BLaER1 (cell line): ENCODE measurements at regions not wholly inside any gene's neighbourhood (a gene's known extent, or its start where the extent isn't known, plus 50 kb on each side); places are given as distances from the start of the nearest gene placed in this dataset.
"Not testable (repeated sequence)": the region's sequence is repeated elsewhere in the genome, so short reads cannot be mapped to it uniquely, and the experiment has no call there.

Experiments
- H3K27ac ChIP-seq: shearing (Covaris generic); formaldehyde crosslinking; 2 replicates; pipeline ENCODE4 v1.8.1; 2022
- H3K27me3 ChIP-seq: shearing (Covaris generic); formaldehyde crosslinking; 2 replicates; pipeline ENCODE4 v1.8.1; 2022
- H3K36me3 ChIP-seq: shearing (Covaris generic); formaldehyde crosslinking; 2 replicates; pipeline ENCODE4 v1.8.1; 2022
- H3K4me1 ChIP-seq: shearing (Covaris generic); formaldehyde crosslinking; 2 replicates; pipeline ENCODE4 v1.8.1; 2022
- H3K4me2 ChIP-seq: shearing (Covaris generic); formaldehyde crosslinking; 2 replicates; pipeline ENCODE4 v1.8.1; 2022
- H3K4me3 ChIP-seq: shearing (Covaris generic); formaldehyde crosslinking; 2 replicates; pipeline ENCODE4 v1.8.1; 2022
- H3K9ac ChIP-seq: shearing (Covaris generic); formaldehyde crosslinking; 2 replicates; pipeline ENCODE4 v1.8.1; 2022
- H3K9me3 ChIP-seq: shearing (Covaris generic); formaldehyde crosslinking; 2 replicates; pipeline ENCODE4 v1.8.1; 2022
- H4K20me1 ChIP-seq: shearing (Covaris generic); formaldehyde crosslinking; 2 replicates; pipeline ENCODE4 v1.8.1; 2022
- Cebpa-rat ChIP-seq: shearing (Covaris generic); IDR thresholded peaks from 2 replicates; pipeline ENCODE4 v1.8.1; 2022

GRCh38 chr14:45799511-45799910, 546.5 kb upstream of the MIS18BP1 start:
- H3K27ac ChIP-seq: no peak overlapping the region
- H3K9me3 ChIP-seq: peaks cover 6% of the 10 kb centered on the region
- no peak overlapping the region for H3K9ac ChIP-seq
- H3K36me3 ChIP-seq: no peaks in the 10 kb centered on the region
- H3K4me1 ChIP-seq: no peaks in the 10 kb centered on the region
- no peaks in the 10 kb centered on the region for H3K27me3 ChIP-seq
- no peak for TF ChIP-seq Cebpa-rat
- H4K20me1 ChIP-seq: no peaks in the 10 kb centered on the region
- H3K4me3 ChIP-seq: no peak overlapping the region
- no peak overlapping the region for H3K4me2 ChIP-seq

DNA sequence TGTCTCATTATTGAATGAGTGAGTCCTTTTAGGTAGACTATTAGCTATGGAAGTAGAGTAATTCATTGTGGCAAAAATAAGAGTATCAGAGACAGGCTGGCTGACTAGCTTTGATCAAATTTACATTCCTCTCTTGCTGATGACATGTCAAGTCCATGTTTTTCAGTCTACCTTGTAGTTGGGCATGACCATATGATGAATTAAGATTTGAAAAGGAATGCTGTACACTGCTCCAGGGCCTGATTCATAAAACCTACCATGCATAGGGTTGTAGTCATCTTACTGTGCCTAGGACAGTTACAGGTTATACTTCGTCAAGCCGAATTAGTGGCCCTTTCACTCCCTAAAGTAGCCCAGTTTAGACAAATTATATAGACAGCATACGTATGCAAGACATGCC, 545.7 kb upstream of the MIS18BP1 start:
- no peaks in the 10 kb centered on the region for H4K20me1 ChIP-seq
- no peak overlapping the region for H3K4me2 ChIP-seq
- no peak overlapping the region for H3K4me3 ChIP-seq
- H3K36me3 ChIP-seq: no peaks in the 10 kb centered on the region
- no peak overlapping the region for H3K27ac ChIP-seq
- peaks cover 6% of the 10 kb centered on the region for H3K9me3 ChIP-seq
- no peak overlapping the region for H3K9ac ChIP-seq
- no peaks in the 10 kb centered on the region for H3K27me3 ChIP-seq
- no peak for TF ChIP-seq Cebpa-rat
- H3K4me1 ChIP-seq: no peaks in the 10 kb centered on the region

DNA sequence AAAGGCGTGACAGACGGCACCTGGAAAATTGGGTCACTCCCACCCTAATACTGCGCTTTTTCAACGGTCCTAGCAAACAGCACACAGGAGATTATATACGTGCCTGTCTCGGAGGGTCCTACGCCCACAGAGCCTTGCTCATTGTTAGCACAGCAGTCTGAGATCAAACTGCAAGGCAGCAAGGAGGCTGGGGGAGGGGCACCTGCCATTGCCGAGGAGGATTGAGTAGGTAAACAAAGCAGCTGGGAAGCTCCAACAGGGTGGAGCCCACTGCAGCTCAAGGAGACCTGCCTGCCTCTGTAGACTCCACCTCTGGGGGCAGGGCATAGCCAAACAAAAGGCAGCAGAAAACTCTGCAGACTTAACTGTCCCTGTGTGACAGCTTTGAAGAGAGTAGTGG, 543.0 kb upstream of the MIS18BP1 start:
- H3K9me3 ChIP-seq, H3K9ac ChIP-seq, H3K36me3 ChIP-seq, H3K4me1 ChIP-seq, H3K27ac ChIP-seq, H3K27me3 ChIP-seq, H3K4me3 ChIP-seq, H3K4me2 ChIP-seq, H4K20me1 ChIP-seq: not testable (repeated sequence)

GRCh38 chr14:45793081-45793480, 540.1 kb upstream of the MIS18BP1 start:
- H3K9me3 ChIP-seq: peaks cover 26% of the 10 kb centered on the region
- no peaks in the 10 kb centered on the region for H4K20me1 ChIP-seq
- no peak for TF ChIP-seq Cebpa-rat
- H3K4me1 ChIP-seq: no peaks in the 10 kb centered on the region
- no peak overlapping the region for H3K9ac ChIP-seq
- H3K27ac ChIP-seq: no peak overlapping the region
- H3K27me3 ChIP-seq: no peaks in the 10 kb centered on the region
- no peaks in the 10 kb centered on the region for H3K36me3 ChIP-seq
- no peak overlapping the region for H3K4me2 ChIP-seq
- no peak overlapping the region for H3K4me3 ChIP-seq

- H3K4me2 ChIP-seq: no peak overlapping the region
- H3K9ac ChIP-seq: no peak overlapping the region
- H3K27me3 ChIP-seq: no peaks in the 10 kb centered on the region
- no peak for TF ChIP-seq Cebpa-rat
- no peaks in the 10 kb centered on the region for H4K20me1 ChIP-seq
- H3K36me3 ChIP-seq: no peaks in the 10 kb centered on the region
- H3K27ac ChIP-seq: no peak overlapping the region
- H3K9me3 ChIP-seq: peaks cover 46% of the 10 kb centered on the region
- H3K4me1 ChIP-seq: no peaks in the 10 kb centered on the region
- no peak overlapping the region for H3K4me3 ChIP-seq
Measured at GRCh38 chr14:45790293-45790692, 537.3 kb upstream of the MIS18BP1 start.

GRCh38 chr14:45787167-45787566, 534.2 kb upstream of the MIS18BP1 start:
- TF ChIP-seq Cebpa-rat: no peak
- Histone ChIP-seq H4K20me1 (no peaks in the 10 kb centered on the region), H3K9me3 (peaks cover 60% of the 10 kb centered on the region), H3K27me3 (no peaks in the 10 kb centered on the region), H3K4me3 (no peak overlapping the region), H3K4me2 (no peak overlapping the region), H3K4me1 (no peaks in the 10 kb centered on the region), H3K9ac (no peak overlapping the region), H3K27ac (no peak overlapping the region), H3K36me3 (no peaks in the 10 kb centered on the region)

DNA sequence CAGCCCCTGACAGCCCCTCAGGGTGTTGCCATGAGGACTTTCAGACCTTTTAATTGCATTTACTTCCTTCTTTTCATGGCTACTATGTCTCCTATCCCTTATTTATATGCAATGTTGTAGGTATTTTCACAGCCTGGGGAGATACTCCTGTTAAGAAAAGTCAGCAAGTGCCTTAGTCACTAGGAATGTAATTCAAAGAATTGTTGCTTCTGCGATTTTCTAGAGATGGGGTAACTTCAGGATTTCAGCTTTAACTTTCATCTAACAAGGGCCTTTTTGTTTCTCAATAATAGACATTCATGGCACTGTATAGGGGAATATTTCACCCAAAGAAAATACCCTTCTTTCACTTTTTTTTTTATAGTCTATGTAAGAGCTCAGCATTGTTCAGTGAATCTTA, 533.3 kb upstream of the MIS18BP1 start:
- Histone ChIP-seq H3K9me3 (peaks cover 60% of the 10 kb centered on the region), H3K9ac (no peak overlapping the region), H4K20me1 (no peaks in the 10 kb centered on the region), H3K36me3 (no peaks in the 10 kb centered on the region), H3K27ac (no peak overlapping the region), H3K4me1 (no peaks in the 10 kb centered on the region), H3K27me3 (no peaks in the 10 kb centered on the region), H3K4me2 (no peak overlapping the region), H3K4me3 (no peak overlapping the region)
- TF ChIP-seq Cebpa-rat: no peak

DNA sequence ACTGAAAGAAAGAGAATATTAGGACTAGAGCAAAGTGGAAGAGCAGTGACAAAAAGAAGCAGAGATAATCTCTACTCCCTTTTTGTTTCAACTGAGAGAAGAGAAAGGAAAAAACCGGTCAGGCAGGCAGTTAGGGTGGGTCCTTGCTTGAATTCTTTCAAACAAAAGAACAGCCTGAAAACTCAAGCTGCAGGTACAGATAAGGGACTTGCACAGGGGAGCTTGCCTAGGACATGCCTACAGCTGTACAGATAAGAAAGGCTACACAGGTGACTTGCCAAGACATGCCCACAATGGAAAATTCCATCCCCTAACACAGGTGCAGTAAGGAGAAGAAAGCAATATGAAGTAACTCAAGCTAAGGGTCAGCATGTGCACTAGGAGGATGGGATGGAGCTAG, 532.2 kb upstream of the MIS18BP1 start:
- Histone ChIP-seq H3K9ac (no peak overlapping the region), H3K4me1 (no peaks in the 10 kb centered on the region), H4K20me1 (no peaks in the 10 kb centered on the region), H3K4me2 (no peak overlapping the region), H3K9me3 (peaks cover 60% of the 10 kb centered on the region), H3K4me3 (no peak overlapping the region), H3K36me3 (no peaks in the 10 kb centered on the region), H3K27me3 (no peaks in the 10 kb centered on the region), H3K27ac (no peak overlapping the region)
- no peak for TF ChIP-seq Cebpa-rat

DNA sequence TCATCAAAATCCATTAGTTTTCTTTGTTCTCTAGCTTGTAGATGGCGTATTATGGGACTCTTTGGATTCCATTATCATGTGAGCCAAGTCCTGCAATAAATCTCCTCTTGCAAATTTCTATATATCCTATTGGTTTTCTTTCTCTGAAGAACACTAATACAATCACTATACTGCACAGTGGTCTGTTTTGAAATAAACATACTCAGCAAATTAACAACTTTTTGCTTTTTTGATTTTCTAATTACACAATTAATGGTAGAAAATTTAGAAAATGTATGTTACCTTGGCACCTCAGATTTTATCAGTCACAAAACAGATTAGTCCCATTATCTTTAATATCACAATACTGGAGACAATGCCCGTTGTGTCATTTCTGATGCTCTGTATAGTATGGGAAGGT, 513.2 kb upstream of the MIS18BP1 start:
- H3K27me3 ChIP-seq: no peaks in the 10 kb centered on the region

GRCh38 chr14:45757655-45758054, 504.7 kb upstream of the MIS18BP1 start:
- no peak overlapping the region for H3K27ac ChIP-seq
- no peak overlapping the region for H3K4me3 ChIP-seq
- no peaks in the 10 kb centered on the region for H3K36me3 ChIP-seq
- no peaks in the 10 kb centered on the region for H3K4me1 ChIP-seq
- H3K4me2 ChIP-seq: no peak overlapping the region
- no peaks in the 10 kb centered on the region for H3K27me3 ChIP-seq
- TF ChIP-seq Cebpa-rat: no peak
- H4K20me1 ChIP-seq: no peaks in the 10 kb centered on the region
- H3K9me3 ChIP-seq: peaks cover 35% of the 10 kb centered on the region
- H3K9ac ChIP-seq: no peak overlapping the region

More for the DNA sequence above, 513.2 kb upstream of the MIS18BP1 start:
- Histone ChIP-seq H3K9ac (no peak overlapping the region), H3K4me1 (no peaks in the 10 kb centered on the region), H3K4me2 (no peak overlapping the region), H3K4me3 (no peak overlapping the region), H3K27ac (no peak overlapping the region), H3K36me3 (no peaks in the 10 kb centered on the region), H4K20me1 (no peaks in the 10 kb centered on the region), H3K9me3 (no peaks in the 10 kb centered on the region)
- TF ChIP-seq Cebpa-rat: no peak

DNA sequence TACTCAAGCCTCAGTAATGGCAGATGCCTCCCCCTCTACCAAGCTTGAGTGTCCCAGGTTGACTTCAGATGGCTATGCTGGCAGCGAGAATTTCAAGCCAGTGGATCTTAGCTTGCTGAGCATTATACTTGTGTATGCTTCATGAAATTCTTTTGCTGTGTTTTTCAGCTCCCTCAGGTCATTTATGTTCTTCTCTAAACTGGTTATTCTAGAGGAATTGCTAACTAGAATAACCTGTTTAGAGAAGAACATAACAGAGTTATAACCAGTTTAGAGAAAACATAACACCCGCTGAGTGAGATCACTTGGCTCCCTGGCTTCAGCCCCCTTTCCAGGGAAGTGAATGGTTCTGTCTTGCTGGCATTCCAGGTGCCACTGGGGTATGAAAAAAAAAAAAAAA, 503.4 kb upstream of the MIS18BP1 start:
- not testable (repeated sequence) for H3K4me1 ChIP-seq, H3K4me2 ChIP-seq, H3K36me3 ChIP-seq, H4K20me1 ChIP-seq, H3K27ac ChIP-seq, H3K27me3 ChIP-seq, H3K4me3 ChIP-seq, H3K9ac ChIP-seq
- H3K9me3 ChIP-seq: peaks cover 35% of the 10 kb centered on the region
